ENCODE measurements at regions not wholly inside any gene's neighbourhood (a gene's known extent, or its start where the extent isn't known, plus 50 kb on each side); places are given as distances from the start of the nearest gene placed in this dataset.

- Histone ChIP-seq H3K36me3 (ENCODE audit: control insufficient read depth, insufficient read depth, low read length) (no peaks in the 10 kb centered on the region), H3K4me1 (ENCODE audit: control insufficient read depth, insufficient read depth, low read length) (no peaks in the 10 kb centered on the region), H3K27ac (ENCODE audit: low read depth, low read length) (no peak overlapping the region), H3K27me3 (ENCODE audit: control insufficient read depth, insufficient read depth, low read length, poor library complexity, severe bottlenecking) (peaks cover 18% of the 10 kb centered on the region), H3K9me3 (ENCODE audit: control insufficient read depth, low read length) (no peaks in the 10 kb centered on the region), H3K4me3 (ENCODE audit: low read length) (no peak overlapping the region), H3K9ac (ENCODE audit: extremely low read depth, low read length, poor library complexity, severe bottlenecking) (no peak overlapping the region)
- Mint-ChIP-seq H3K4me3 (no peak overlapping the region), H3K36me3 (ENCODE audit: low read depth) (no peaks in the 10 kb centered on the region), H3K9me3 (no peaks in the 10 kb centered on the region), H3K27me3 (ENCODE audit: insufficient read depth) (peaks cover 15% of the 10 kb centered on the region), H3K27ac (no peak overlapping the region), H3K4me1 (no peaks in the 10 kb centered on the region)
- DNase-seq: no peak
- no peak for TF ChIP-seq CTCF (conservative IDR thresholded peaks at IDR 0.05)
- WGBS, 2 experiments (ENCODE audit: insufficient coverage in 1 of 2, insufficient read length in 1 of 2): 67% methylated on average over 1 of the region's 1 CpG; no CpG with 5 or more reads in 1 of the 2 experiments
Measured at GRCh38 chr3:159275741-159276140, 473.9 kb downstream of the MFSD1 start.

- no peak for DNase-seq
- Mint-ChIP-seq H3K27ac (no peak overlapping the region), H3K36me3 (ENCODE audit: low read depth) (no peaks in the 10 kb centered on the region), H3K4me3 (no peak overlapping the region), H3K27me3 (ENCODE audit: insufficient read depth) (peaks cover 15% of the 10 kb centered on the region), H3K4me1 (no peaks in the 10 kb centered on the region), H3K9me3 (no peaks in the 10 kb centered on the region)
- H3K27ac ChIP-seq (ENCODE audit: low read depth, low read length): no peak overlapping the region
- no peaks in the 10 kb centered on the region for H3K4me1 ChIP-seq (ENCODE audit: control insufficient read depth, insufficient read depth, low read length)
- H3K9me3 ChIP-seq (ENCODE audit: control insufficient read depth, low read length): no peaks in the 10 kb centered on the region
- H3K9ac ChIP-seq (ENCODE audit: extremely low read depth, low read length, poor library complexity, severe bottlenecking): no peak overlapping the region
- no peak overlapping the region for H3K4me3 ChIP-seq (ENCODE audit: low read length)
- peaks cover 18% of the 10 kb centered on the region for H3K27me3 ChIP-seq (ENCODE audit: control insufficient read depth, insufficient read depth, low read length, poor library complexity, severe bottlenecking)
- H3K36me3 ChIP-seq (ENCODE audit: control insufficient read depth, insufficient read depth, low read length): no peaks in the 10 kb centered on the region
- TF ChIP-seq CTCF (conservative IDR thresholded peaks at IDR 0.05): no peak
- WGBS, 2 experiments (ENCODE audit: insufficient coverage in 1 of 2, insufficient read length in 1 of 2): 79 to 82% methylated on average over 4 to 5 of the region's 5 CpGs
Measured at GRCh38 chr3:159277814-159278213, 476.0 kb downstream of the MFSD1 start.

GRCh38 chr3:159280386-159281191 lies 478.7 kb downstream of the MFSD1 start:
- H3K4me1 Mint-ChIP-seq: no peaks in the 10 kb centered on the region
- WGBS, 2 experiments (ENCODE audit: insufficient coverage in 1 of 2, insufficient read length in 1 of 2): 80 to 90% methylated on average over 3 to 10 of the region's 10 CpGs

More at GRCh38 chr3:159280386-159281191, 478.7 kb downstream of the MFSD1 start:
- peaks cover 10% of the 10 kb centered on the region for H3K27me3 ChIP-seq (ENCODE audit: control insufficient read depth, insufficient read depth, low read length, poor library complexity, severe bottlenecking)
- no peaks in the 10 kb centered on the region for H3K4me1 ChIP-seq (ENCODE audit: control insufficient read depth, insufficient read depth, low read length)
- peaks cover 11% of the 10 kb centered on the region for H3K27me3 Mint-ChIP-seq (ENCODE audit: insufficient read depth)
- no peak overlapping the region for H3K4me3 ChIP-seq (ENCODE audit: low read length)
- no peak for DNase-seq
- no peak overlapping the region for H3K9ac ChIP-seq (ENCODE audit: extremely low read depth, low read length, poor library complexity, severe bottlenecking)
- H3K27ac ChIP-seq (ENCODE audit: low read depth, low read length): no peak overlapping the region
- TF ChIP-seq CTCF (conservative IDR thresholded peaks at IDR 0.05): no peak
- H3K27ac Mint-ChIP-seq: no peak overlapping the region
- H3K9me3 ChIP-seq (ENCODE audit: control insufficient read depth, low read length): no peaks in the 10 kb centered on the region
- no peak overlapping the region for H3K4me3 Mint-ChIP-seq
- no peaks in the 10 kb centered on the region for H3K9me3 Mint-ChIP-seq
- no peaks in the 10 kb centered on the region for H3K36me3 Mint-ChIP-seq (ENCODE audit: low read depth)
- H3K36me3 ChIP-seq (ENCODE audit: control insufficient read depth, insufficient read depth, low read length): no peaks in the 10 kb centered on the region

Data from endodermal cell (in vitro differentiated cells).